ENCODE measurements at regions not wholly inside any gene's neighbourhood (a gene's known extent, or its start where the extent isn't known, plus 50 kb on each side); places are given as distances from the start of the nearest gene placed in this dataset.

GRCh38 chr6:104010897-104011296, 848.8 kb downstream of the HACE1 start:
- TF ChIP-seq CTCF (IDR thresholded peaks at IDR 0.05) = no peak
- no peak for TF ChIP-seq POLR2AphosphoS5 (IDR thresholded peaks at IDR 0.05)
- TF ChIP-seq POLR2A (IDR thresholded peaks at IDR 0.05) = no peak
